ENCODE measurements at regions not wholly inside any gene's neighbourhood (a gene's known extent, or its start where the extent isn't known, plus 50 kb on each side); places are given as distances from the start of the nearest gene placed in this dataset.
"Not testable (repeated sequence)": the region's sequence is repeated elsewhere in the genome, so short reads cannot be mapped to it uniquely, and the experiment has no call there.

GRCh38 chr5:112036206-112036605 lies 279.2 kb upstream of the NREP start:
- no peaks in the 10 kb centered on the region for H3K9me3 ChIP-seq (ENCODE audit: insufficient read depth, low read depth)
- POLR2A ChIA-PET (ENCODE audit: unreplicated experiment), result no interaction called here
- TF ChIP-seq, protein P1, sequence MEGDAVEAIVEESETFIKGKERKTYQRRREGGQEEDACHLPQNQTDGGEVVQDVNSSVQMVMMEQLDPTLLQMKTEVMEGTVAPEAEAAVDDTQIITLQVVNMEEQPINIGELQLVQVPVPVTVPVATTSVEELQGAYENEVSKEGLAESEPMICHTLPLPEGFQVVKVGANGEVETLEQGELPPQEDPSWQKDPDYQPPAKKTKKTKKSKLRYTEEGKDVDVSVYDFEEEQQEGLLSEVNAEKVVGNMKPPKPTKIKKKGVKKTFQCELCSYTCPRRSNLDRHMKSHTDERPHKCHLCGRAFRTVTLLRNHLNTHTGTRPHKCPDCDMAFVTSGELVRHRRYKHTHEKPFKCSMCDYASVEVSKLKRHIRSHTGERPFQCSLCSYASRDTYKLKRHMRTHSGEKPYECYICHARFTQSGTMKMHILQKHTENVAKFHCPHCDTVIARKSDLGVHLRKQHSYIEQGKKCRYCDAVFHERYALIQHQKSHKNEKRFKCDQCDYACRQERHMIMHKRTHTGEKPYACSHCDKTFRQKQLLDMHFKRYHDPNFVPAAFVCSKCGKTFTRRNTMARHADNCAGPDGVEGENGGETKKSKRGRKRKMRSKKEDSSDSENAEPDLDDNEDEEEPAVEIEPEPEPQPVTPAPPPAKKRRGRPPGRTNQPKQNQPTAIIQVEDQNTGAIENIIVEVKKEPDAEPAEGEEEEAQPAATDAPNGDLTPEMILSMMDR (conservative IDR thresholded peaks at IDR 0.05), result no peak
- TF ChIP-seq EZH2 (IDR thresholded peaks at IDR 0.05; ENCODE audit: low read depth), result no peak
- no peak overlapping the region for H3K4me3 ChIP-seq
- H3K4me1 ChIP-seq (replicated peaks; ENCODE audit: insufficient read depth), result no peaks in the 10 kb centered on the region
- H3K9me2 ChIP-seq (ENCODE audit: insufficient read depth), result no peaks in the 10 kb centered on the region
- CTCF ChIA-PET, result no interaction called here
- DNase-seq, result no peak
- no peaks in the 10 kb centered on the region for H3K36me3 ChIP-seq (ENCODE audit: low read depth)
- intact Hi-C loops (cut with micrococcal nuclease; ENCODE audit: unreplicated experiment), result no loop called here
- no TSS peak for BruUV-seq (replicated peaks)
- no peaks in the 10 kb centered on the region for H3K79me2 ChIP-seq (ENCODE audit: low read depth)
- no peak overlapping the region for H3K4me2 ChIP-seq
- H3K27ac ChIP-seq, result no peak overlapping the region
- H2AFZ ChIP-seq, result no peak overlapping the region
- no peaks in the 10 kb centered on the region for H4K20me1 ChIP-seq (ENCODE audit: insufficient read depth)
- no peaks in the 10 kb centered on the region for H3K27me3 ChIP-seq (ENCODE audit: insufficient read depth, low read depth)
- no peaks in the 10 kb centered on the region for H3F3A ChIP-seq (ENCODE audit: insufficient read depth, low read depth)

GRCh38 chr5:112034421-112034979 lies 277.5 kb upstream of the NREP start:
- no peak overlapping the region for H3K4me2 ChIP-seq
- H3K79me2 ChIP-seq (ENCODE audit: low read depth), result no peaks in the 10 kb centered on the region
- no peaks in the 10 kb centered on the region for H3K4me1 ChIP-seq (replicated peaks; ENCODE audit: insufficient read depth)
- ChIA-PET CTCF (no interaction called here), POLR2A (ENCODE audit: unreplicated experiment) (no interaction called here)
- no peaks in the 10 kb centered on the region for H4K20me1 ChIP-seq (ENCODE audit: insufficient read depth)
- TF ChIP-seq, protein P1 (conservative IDR thresholded peaks at IDR 0.05), result no peak
- no peak for TF ChIP-seq EZH2 (IDR thresholded peaks at IDR 0.05; ENCODE audit: low read depth)
- H3F3A ChIP-seq (ENCODE audit: insufficient read depth, low read depth), result no peaks in the 10 kb centered on the region
- no peaks in the 10 kb centered on the region for H3K9me2 ChIP-seq (ENCODE audit: insufficient read depth)
- H2AFZ ChIP-seq, result no peak overlapping the region
- no peaks in the 10 kb centered on the region for H3K9me3 ChIP-seq (ENCODE audit: insufficient read depth, low read depth)
- intact Hi-C loops (cut with micrococcal nuclease; ENCODE audit: unreplicated experiment), result no loop called here
- H3K27me3 ChIP-seq (ENCODE audit: insufficient read depth, low read depth), result no peaks in the 10 kb centered on the region
- no TSS peak for BruUV-seq (replicated peaks)
- no peak overlapping the region for H3K27ac ChIP-seq
- no peaks in the 10 kb centered on the region for H3K36me3 ChIP-seq (ENCODE audit: low read depth)
- DNase-seq, result no peak
- H3K4me3 ChIP-seq, result no peak overlapping the region

DNA sequence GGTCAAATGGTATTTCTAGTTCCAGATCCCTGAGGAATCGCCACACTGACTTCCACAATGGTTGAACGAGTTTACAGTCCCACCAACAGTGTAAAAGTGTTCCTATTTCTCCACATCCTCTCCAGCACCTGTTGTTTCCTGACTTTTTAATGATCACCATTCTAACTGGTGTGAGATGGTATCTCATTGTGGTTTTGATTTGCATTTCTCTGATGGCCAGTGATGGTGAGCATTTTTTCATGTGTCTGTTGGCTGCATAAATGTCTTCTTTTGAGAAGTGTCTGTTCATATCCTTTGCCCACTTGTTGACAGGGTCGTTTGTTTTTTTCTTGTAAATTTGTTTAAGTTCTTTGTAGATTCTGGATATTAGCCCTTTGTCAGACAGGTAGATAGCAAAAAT lies 269.9 kb upstream of the NREP start:
- H3K27me3 ChIP-seq (ENCODE audit: insufficient read depth, low read depth); H4K20me1 ChIP-seq (ENCODE audit: insufficient read depth); POLR2A ChIA-PET (ENCODE audit: unreplicated experiment); H3K9me2 ChIP-seq (ENCODE audit: insufficient read depth); H3K27ac ChIP-seq; H3K9me3 ChIP-seq (ENCODE audit: insufficient read depth, low read depth); H3K79me2 ChIP-seq (ENCODE audit: low read depth); intact Hi-C loops (cut with micrococcal nuclease; ENCODE audit: unreplicated experiment); H3F3A ChIP-seq (ENCODE audit: insufficient read depth, low read depth); H3K36me3 ChIP-seq (ENCODE audit: low read depth); H3K4me1 ChIP-seq (replicated peaks; ENCODE audit: insufficient read depth); H3K4me3 ChIP-seq; CTCF ChIA-PET; BruUV-seq (replicated peaks); DNase-seq; H3K4me2 ChIP-seq; H2AFZ ChIP-seq: not testable (repeated sequence)

- CTCF ChIA-PET, result no interaction called here
- intact Hi-C loops (cut with micrococcal nuclease; ENCODE audit: unreplicated experiment), result no loop called here
- no peak overlapping the region for H3K4me3 ChIP-seq
- H3K4me1 ChIP-seq (replicated peaks; ENCODE audit: insufficient read depth), result no peaks in the 10 kb centered on the region
- no peaks in the 10 kb centered on the region for H3K9me2 ChIP-seq (ENCODE audit: insufficient read depth)
- H2AFZ ChIP-seq, result no peak overlapping the region
- POLR2A ChIA-PET (ENCODE audit: unreplicated experiment), result interaction anchor here (0.7 kb wide), 1 partner anchor 26 kb away, joined by 7 read pairs; no protein-coding TSS in a partner anchor
- no peak overlapping the region for H3K27ac ChIP-seq
- no peaks in the 10 kb centered on the region for H3K36me3 ChIP-seq (ENCODE audit: low read depth)
- H3K27me3 ChIP-seq (ENCODE audit: insufficient read depth, low read depth), result no peaks in the 10 kb centered on the region
- H3K79me2 ChIP-seq (ENCODE audit: low read depth), result no peaks in the 10 kb centered on the region
- no peak for TF ChIP-seq EZH2 (IDR thresholded peaks at IDR 0.05; ENCODE audit: low read depth)
- TF ChIP-seq, protein P1 (conservative IDR thresholded peaks at IDR 0.05), result no peak
- DNase-seq, result no peak
- H3K4me2 ChIP-seq, result no peak overlapping the region
- no TSS peak for BruUV-seq (replicated peaks)
- no peaks in the 10 kb centered on the region; the same call in 1 of the 2 replicates for H4K20me1 ChIP-seq (ENCODE audit: insufficient read depth)
- no peaks in the 10 kb centered on the region for H3F3A ChIP-seq (ENCODE audit: insufficient read depth, low read depth)
- H3K9me3 ChIP-seq (ENCODE audit: insufficient read depth, low read depth), result no peaks in the 10 kb centered on the region
Measured at GRCh38 chr5:112025757-112026156, 268.8 kb upstream of the NREP start.
